ENCODE measurements at regions not wholly inside any gene's neighbourhood (a gene's known extent, or its start where the extent isn't known, plus 50 kb on each side); places are given as distances from the start of the nearest gene placed in this dataset.
"Not testable (repeated sequence)": the region's sequence is repeated elsewhere in the genome, so short reads cannot be mapped to it uniquely, and the experiment has no call there.

DNA sequence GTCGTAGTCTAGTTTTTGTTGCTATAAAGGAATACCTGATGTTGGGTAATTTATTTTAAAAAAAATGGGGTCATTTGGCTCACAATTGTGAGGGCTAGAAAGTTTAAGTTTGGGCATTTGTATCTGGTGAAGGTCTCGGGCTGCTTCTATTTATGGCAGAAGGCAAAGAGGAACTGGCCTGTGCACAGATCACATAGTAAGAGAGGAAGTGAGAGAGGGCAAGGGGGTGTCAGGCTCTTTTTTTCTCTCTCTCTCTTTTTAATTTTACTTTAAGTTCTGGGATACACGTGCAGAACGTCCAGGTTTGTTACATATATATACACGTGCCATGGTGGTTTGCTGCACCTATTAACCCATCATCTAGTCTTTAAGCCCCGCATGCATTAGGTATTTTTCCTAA is 453.3 kb downstream of the DIRAS2 start:
- no peak for DNase-seq (ENCODE audit: low read depth, low spot score)

DNA sequence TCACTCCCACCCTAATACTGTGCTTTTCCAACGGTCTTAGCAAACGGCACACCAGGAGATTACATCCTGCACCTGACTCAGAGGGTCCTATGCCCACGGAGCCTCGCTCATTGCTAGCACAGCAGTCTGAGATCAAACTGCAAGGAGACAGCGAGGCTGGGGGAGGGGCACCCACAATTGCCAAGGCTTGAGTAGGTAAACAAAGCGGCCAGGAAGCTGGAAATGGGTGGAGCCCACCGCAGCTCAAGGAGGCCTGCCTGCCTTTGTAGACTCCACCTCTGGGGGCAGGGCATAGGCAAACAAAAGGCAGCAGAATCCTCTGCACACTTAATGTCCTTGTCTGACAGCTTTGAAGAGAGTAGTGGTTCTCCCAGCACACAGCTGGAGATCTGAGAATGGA is 450.2 kb downstream of the DIRAS2 start:
- DNase-seq (ENCODE audit: low read depth, low spot score): not testable (repeated sequence)

DNA sequence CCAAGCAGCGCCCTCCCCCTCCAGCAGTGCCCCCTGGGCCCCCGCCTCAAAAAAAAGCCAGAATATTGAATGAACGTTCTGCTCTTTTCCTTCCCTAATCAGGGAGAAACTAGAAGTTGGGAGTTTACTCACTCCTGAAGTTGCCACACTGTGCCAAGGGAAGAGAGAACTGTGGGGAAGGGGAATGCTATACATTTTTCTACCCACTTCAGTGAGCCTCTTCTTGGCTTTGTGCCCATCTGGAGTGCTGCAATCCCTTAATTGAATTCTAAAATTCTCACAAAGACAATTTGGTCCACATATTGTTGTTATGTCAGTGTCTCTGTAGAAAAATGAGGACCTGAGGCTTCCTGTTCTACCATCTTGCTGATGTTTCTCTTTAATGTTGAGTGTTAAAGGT is 443.7 kb downstream of the DIRAS2 start:
- no peak for DNase-seq (ENCODE audit: low read depth, low spot score)

DNA sequence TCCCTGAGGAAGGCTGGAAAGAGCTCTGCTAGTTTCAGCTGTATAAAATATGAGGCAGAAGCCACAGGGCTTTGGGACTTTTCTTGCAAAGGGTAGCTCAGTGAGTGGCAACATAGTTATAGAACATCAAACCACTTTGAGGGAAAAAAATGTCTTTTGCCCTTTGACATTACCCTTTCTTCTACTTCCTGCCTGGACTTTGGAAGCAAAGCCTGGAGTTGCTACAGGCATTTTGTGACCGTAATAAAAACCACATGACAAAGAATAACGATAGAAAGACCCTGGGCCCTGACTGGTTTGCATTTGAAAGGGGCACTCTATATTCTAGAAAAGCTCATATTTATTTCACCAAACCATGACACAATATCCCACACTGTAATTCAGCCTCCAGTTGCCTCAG is 440.9 kb downstream of the DIRAS2 start:
- no peak for DNase-seq (ENCODE audit: low read depth, low spot score)

DNA sequence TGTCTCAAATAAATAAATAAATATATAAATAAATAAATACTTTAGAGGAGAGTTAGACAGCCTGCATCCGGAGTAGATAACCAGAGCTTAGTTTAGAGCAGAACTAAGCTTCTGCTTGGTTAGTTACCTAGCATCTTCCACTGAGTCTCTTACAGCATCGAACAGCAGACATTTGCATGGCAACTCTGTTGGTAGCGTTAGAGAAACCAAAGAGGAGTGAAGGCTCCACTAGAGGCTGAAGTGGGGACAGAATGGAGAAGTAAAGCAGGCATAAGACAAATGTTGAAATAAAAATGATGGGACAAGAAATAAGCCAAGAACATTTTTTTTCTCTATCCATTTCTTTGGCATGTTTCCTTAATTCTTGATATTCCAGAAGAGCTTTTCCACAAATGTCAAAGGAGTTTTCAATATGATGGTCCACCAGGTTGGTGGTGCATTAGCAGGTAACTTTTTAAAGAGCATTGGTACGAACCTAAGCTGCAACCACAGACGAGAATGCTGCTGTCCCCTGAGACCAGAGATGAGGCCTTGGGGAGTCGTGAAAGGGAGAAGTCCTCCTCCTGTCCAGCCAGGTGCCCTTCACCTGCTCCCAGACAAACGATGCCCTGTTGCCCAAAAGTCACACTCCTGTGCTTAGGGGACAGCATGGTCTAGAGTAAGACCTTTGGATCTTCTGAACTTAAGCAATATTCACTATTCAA is 438.3 kb downstream of the DIRAS2 start:
- no peak for DNase-seq (ENCODE audit: low read depth, low spot score)

DNA sequence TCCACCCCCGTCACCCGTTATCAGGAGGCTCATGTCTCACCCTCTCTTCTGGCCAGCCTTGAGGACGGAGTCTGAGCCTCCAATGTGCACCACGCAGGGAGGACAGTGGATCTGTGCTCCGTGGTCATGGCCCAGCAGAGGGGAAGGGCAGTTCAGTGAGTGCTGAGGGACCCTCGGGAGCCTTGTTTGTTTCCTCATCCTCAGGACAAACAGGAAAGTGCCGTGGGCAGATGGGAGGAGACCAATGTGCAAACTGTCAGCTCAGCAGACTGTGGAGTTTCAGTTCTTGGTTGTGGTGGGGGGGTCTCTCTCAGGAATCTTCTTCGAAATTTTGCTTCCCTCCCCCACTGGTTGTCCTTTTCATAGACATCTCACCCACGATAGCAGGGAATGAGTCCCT is 429.6 kb downstream of the DIRAS2 start:
- not testable (repeated sequence) for DNase-seq (ENCODE audit: low read depth, low spot score)

DNA sequence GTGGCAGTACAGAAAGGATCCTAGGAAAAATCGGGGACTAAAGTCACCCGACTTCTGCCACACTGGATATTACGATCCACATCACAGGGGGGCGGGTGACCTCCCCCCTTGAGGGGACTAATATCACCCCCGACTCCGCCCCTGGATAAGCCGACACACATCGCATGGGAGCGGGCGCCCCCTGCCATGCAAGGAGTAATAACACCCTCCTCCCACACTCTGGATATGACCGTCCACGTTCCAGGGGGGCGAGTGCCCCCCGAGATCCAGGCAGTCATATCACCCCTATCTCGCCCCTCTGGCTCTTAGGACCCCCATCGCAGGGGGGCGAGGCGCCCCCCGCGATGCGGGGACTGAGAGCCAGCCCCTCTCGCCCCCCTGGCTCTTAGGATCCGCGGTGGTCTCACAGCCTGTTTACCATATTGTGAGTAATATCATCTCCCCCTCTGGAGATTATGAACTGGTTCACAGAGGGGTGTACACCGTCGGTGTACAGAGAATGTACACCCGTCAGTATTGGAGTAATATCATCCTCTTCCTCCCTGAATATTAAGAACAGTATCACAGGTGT is 423.0 kb downstream of the DIRAS2 start:
- no peak for DNase-seq (ENCODE audit: low read depth, low spot score)

DNA sequence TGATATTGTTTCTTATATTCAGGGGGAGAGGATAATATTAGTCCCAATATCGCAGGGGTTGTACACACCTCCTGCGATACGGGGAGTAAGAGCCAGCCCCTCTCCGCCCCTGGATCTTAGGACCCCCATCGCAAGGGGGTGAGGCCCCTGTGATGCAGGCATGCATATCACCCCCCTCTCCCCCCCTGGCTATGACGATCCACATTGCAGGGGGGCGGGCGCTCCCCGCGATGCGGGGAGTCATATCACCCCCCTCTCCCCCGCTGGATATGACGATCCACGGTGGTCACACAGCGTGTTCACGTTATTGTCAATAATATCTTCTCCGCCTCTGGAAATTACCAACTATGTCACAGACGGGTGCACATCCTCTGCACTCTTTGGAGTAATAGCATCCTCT is 420.7 kb downstream of the DIRAS2 start:
- DNase-seq (ENCODE audit: low read depth, low spot score): not testable (repeated sequence)

DNA sequence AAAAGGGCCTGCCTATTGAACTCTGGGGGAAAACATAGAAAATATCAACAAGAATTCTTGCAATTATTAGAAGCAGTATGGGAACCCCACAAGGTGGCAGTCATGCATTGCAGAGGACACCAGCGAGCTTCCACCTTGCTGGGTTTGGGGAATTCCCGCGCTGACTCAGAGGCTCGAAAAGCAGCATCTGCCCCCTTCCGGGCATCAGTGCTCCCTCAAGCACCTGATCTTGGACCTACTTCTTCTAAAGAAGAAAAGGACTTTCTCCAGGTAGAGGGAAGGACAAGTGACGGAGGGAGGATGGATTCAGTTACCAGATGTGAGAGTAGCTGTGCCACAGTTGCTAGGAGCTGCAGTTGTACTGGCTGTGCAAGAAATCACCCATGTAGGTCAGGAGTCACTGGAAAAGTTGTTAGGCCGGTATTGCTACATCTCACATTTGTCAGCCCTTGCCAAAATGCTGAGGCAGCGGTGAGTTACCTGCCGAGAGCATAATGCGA is 415.7 kb downstream of the DIRAS2 start:
- not testable (repeated sequence) for DNase-seq (ENCODE audit: low read depth, low spot score)

DNA sequence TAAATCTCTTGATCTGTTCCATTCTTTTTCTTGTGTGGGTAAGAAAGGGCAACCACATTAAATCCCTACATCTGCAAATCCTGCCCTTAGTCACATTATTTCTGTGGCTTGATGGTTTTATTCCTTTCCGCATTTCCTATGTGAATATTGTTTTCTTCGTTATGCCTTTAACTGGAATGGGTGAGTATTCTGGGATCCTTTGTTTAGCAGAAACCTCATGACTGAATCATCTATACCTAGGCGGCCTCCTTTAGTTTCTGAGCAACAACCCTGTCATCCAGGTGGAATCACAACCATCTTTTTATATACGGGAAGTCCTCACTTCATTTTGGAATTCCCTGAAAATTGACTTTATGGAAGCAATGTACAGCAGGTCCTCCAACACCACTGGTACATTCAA is 409.5 kb downstream of the DIRAS2 start:
- not testable (repeated sequence) for DNase-seq (ENCODE audit: low read depth, low spot score)

DNA sequence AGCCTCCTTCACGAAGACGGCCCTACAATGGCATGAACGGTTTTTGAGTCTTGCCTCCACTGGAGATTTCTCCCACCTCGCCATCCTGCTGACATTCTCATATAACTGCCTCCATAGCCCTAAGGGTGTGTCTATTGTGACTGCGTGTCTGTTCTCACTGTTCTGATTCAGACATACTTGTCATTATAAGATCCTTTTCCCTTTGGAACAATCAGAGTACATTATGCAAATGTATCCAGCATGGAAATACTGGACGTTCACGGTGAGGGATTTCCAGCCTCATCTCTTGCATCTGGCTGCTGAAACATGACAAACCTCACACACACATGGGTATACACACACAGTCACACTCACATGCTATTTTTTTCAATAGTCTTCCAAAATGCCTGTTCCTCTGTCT is 402.1 kb downstream of the DIRAS2 start:
- DNase-seq (ENCODE audit: low read depth, low spot score): no peak

DNA sequence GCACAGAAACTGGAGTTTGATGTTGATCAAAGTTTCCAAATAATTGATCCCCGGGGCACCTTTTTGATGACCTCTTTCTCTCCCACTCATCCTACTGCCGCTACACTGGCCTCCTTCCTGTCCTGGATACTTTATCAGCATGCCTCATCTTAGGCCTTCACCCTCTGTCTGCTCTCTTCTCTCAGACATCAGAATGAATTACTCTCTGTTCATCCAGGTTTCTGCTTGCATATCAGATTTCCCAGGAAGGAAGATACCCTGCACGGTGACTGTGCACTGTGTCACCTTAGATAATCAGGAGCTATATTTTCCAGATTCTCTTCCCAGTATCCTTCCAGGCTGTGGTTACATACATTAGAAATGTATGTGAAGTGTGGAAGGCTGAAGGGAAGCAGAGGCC is 397.0 kb downstream of the DIRAS2 start:
- DNase-seq (ENCODE audit: low read depth, low spot score): no peak

DNA sequence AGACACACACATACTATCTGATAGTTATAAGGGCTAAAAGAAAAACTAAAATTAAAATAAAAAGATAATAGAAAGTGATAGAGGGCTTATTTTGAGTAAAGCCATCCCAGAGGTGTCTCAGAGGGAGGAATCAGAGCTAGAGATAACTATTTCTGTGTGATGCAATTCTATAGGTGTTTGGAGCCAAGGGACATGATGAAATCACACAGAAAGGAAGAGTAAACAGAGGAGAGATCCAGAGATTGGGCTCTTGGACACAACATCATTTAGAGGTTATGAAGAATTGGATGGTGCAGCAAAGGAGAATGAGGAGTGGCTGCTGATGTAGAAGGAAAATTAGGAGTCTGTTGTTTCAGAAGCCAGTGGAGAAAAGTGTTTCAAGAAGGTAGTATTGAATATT is 393.5 kb downstream of the DIRAS2 start:
- no peak for DNase-seq (ENCODE audit: low read depth, low spot score)

DNA sequence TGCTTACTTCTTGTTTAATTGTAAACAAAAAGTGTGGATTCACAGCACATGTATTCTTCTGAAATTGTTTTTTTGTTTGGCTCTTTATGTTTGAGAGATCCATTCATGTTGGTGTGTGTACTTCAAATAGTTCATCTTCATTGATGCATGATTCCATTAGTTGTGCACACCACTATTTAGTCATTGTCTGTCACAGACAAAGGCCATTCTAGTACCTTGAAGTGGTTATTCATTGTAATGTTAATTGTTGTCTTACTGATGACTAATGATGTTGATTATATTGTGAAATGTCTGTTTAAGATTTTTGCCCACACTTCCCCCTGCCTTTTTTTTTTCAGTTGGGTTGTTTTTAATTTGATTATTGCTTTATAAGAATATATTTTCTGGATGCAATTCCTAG is 391.3 kb downstream of the DIRAS2 start:
- DNase-seq (ENCODE audit: low read depth, low spot score): no peak

DNA sequence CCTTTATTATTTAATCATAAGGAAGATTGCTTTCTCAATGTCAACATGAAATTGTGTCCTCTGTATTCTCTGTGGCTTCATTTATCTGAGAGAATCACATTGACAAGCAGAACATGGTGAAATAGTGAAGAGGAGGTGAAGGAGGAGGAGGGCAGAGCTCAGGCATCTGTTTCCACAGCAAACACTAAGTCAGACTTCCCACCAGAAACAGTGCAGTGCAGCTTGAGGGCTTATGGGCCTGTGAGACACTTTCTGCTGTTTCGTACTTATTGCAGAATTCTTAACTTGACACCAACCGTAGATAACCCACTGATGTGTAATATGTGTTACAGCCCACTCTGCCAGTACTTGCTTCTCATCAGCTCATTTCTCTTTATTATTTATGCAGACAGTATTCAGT is 386.3 kb downstream of the DIRAS2 start:
- DNase-seq (ENCODE audit: low read depth, low spot score): no peak

DNA sequence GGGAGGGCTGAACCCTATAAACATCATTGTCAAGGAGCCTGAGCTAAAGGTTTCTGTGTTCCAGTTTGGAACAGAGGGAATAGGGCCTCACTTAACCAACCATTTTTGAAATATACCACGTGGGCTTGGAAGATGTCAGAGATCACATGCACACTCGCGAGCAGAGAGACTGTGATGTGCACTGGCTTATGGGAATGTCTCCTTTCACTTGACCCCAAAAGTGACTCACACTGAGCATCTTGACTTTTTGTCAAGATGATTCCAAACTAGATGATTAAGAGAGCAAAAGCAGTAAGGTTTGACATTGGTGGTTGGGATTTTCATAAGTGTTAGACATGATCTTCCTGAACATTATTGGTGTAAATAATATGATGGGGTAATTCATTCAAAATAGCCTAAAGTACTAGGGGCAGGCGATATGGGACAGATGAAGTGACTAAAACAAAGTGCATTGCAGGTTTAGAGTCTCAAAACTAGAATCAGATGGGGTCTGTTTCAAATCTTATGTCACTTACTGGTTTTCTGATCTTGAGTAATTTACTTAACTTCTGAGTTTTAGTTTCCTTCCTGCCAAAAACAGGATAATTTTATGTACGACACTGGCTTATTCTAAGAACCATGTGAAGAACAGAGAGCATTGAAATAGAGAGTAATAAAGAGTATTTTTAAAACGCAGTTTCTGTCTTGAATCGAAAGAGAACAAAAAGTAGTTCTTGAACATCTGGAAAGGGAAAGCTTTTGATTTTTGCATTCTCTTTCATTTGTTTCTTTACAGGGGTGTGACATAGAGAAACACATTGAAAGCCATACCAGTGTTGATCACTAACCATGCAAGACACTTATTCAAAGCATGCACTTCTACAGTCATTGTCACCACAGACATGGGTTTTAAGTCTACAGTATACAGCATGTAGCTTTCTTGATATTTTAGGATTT is 383.0 kb downstream of the DIRAS2 start:
- DNase-seq (ENCODE audit: low read depth, low spot score): no peak

DNA sequence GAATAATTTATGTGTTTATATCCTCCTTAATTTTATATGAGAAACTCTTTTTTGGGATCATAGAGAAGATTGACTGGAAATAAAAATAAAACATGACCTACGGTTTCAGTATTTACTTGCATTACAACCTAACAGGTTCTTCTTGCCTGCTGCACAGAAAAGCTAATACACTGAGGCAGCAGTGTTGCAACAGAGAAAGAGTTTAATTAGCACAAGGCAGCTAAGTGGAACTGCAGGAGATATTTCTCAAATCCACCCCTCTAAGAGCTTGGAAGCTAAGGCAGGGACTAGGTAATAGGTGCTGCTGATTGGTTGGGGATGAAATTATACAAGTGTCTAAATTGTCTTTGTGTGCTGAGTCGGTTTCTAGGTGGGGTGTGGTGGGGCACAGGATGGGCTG is 380.9 kb downstream of the DIRAS2 start:
- DNase-seq (ENCODE audit: low read depth, low spot score): no peak

DNA sequence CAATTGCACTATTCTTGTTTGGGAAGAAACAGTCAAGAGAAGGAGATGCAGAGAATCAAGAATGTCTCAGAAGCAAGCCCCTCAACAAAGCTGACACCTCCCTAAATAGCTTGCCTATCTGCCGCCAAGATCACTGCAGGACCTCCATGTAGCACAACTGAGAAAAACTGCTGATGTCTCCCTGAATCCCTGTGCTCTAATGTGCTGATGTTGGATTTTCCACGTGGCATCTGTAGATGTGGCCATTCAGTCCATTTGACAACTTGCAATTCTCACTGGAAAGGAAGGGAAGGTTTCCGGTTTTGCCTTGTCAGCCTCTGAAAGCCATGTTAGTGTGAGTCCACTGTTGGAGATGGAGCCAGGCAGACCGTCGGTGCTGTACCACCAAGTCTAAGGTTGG is 374.0 kb downstream of the DIRAS2 start:
- DNase-seq (ENCODE audit: low read depth, low spot score): no peak

DNA sequence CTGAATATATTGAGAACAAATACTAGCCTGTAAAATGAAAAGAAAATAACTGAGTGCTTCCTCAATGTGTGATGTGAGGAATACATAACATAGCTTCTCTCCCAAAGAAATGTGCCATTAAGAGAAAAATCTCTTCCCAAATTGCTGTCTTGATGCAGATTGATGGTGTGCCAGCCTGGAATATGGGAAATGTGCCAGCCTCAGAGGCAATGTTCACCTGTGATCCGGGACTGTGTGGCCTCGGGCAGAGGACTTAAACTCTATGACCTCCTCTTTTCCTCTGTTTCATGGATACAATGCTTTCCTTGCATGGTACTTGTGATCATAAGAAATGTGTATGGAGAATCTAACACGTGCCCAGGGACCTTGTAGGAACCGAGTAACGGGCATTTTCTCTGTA is 370.9 kb downstream of the DIRAS2 start:
- no peak for DNase-seq (ENCODE audit: low read depth, low spot score)

DNA sequence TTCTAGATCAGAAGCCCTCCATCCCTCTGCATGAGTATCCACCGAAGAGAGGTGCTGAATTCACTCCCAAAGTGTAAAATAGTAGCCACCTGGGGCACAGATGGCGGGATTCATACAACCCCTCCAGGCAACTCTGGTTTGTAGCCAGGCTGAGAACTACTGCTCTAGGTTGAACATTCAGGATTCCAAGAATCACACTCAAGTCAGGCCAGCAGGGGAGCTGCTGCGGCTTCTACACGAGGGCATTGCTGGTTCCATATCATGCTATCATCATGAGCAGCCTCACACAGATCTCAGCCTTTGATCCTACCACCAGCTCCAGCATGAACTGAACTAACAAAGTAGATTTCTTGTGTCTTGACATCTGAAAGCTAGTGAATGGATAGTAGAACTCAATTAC is 367.9 kb downstream of the DIRAS2 start:
- DNase-seq (ENCODE audit: low read depth, low spot score): no peak

DNA sequence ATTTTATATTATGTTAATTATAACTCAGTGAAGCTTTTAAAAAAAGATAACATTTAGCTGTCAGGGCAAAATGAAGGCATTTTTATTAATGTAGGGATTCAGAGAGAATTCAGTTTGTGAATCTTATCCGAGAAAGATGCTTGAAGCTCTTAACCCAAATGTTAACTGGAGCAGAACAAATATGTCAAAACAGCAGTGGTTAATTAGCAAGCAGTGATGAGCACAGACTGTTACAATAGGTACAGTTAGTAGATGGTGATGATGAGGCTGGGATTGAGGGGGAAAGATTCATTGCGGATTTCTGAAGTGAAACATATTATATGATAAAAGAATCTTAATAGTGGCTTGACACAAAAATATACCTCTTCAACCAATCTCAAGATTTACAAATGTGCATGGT is 356.7 kb downstream of the DIRAS2 start:
- no peak for DNase-seq (ENCODE audit: low read depth, low spot score)

DNA sequence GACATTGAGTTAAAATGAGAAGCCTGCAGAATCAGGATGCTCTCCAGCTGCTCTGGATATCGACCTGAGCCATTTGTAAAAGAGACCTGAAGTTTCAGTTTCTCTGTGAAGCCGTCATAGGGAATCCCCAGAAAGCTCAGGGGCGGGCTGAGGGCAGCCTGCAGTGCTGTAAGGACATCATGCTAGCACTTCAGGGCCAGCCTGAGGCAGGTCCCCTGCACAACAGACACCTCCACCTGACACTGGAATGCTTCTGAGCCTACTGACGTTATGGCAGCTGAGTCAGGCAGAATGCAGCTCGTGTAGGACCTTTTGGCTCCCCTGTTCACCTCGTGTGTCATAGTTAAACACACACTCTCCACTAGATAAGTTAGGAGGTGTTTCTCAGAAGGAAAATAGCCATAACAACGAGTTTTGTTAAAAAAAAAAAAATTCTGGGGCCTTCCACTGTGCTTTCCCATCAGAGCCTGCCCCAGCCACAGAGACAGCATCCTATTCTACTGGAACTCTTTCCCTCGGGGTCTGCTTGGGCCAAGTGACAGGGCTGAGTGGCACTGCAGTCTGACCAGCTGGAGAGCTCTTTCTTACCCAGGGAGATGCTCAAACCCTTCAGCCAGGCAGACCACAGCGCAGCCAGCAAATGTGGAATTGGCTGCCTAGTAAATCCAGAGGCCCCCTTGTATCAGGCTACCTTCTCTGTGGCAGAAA is 354.9 kb downstream of the DIRAS2 start:
- no peak for DNase-seq (ENCODE audit: low read depth, low spot score)
